ENCODE measurements at regions not wholly inside any gene's neighbourhood (a gene's known extent, or its start where the extent isn't known, plus 50 kb on each side); places are given as distances from the start of the nearest gene placed in this dataset.

DNA sequence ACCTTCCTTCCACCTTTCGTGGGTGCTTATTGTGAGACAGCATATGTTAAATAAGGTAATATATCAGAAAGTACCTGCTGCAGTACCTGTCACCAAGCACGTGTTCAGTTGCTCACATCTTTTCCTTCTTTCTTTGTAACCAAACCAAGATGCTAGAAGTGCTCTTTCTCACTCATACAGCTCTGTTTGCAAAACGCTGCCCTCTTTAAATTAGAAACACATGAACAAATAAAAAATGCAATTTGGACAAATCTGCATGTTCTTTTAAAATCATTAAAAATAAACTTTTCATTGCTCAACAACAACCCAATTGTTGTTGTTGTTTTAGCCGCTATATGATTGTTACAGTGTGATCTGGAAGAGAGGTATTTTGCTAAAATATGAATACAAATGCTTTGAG, 193.5 kb upstream of the ZBTB20 start:
- WGBS, result 94% methylated on average over 4 of the region's 4 CpGs
- H3K4me1 ChIP-seq (ENCODE audit: control insufficient read depth in 2 of 2, insufficient read depth in 2 of 2, low read length in 2 of 2), result no peaks in the 10 kb centered on the region
- H3K27me3 ChIP-seq (ENCODE audit: control insufficient read depth in 2 of 2, insufficient read depth in 1 of 2, low read length in 1 of 2), result no peaks in the 10 kb centered on the region
- no peaks in the 10 kb centered on the region for H3K9me3 ChIP-seq (ENCODE audit: control insufficient read depth in 2 of 2, insufficient read depth in 1 of 2, low read length in 1 of 2)
- no peak overlapping the region for H3K4me3 ChIP-seq (ENCODE audit: low read length in 2 of 2)
- H3K27ac ChIP-seq (ENCODE audit: low read depth in 1 of 2, low read length in 1 of 2), result no peak overlapping the region
- no peak for DNase-seq (ENCODE audit: low read depth in 6 of 9, low spot score in 9 of 9)
- no peaks in the 10 kb centered on the region for H3K36me3 ChIP-seq (ENCODE audit: control insufficient read depth in 2 of 2, insufficient read depth in 2 of 2, low read length in 1 of 2)

DNA sequence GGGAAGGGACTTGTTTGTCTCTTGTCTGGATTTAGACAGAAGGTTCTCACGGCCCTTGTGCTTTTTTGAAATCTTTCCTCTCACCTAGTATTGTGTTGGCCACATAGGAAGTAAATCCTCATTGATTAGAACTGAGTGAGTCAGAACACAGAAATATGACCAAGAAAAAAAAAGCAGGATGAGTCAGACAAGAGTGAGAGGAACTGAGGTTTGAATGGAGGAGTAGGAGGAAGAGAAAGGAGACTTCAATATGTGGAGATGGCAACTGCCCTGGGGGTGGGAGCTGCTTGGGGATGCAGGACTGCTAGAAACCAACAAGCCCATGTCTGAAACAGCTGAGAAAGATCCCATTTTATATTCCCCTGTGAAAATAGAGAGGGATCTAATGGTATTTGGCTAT, 194.1 kb upstream of the ZBTB20 start:
- no peak for DNase-seq (ENCODE audit: low read depth in 6 of 9, low spot score in 9 of 9)
- H3K36me3 ChIP-seq (ENCODE audit: control insufficient read depth in 2 of 2, insufficient read depth in 2 of 2, low read length in 1 of 2), result no peaks in the 10 kb centered on the region
- 86% methylated on average over 1 of the region's 1 CpG for WGBS
- H3K27ac ChIP-seq (ENCODE audit: low read depth in 1 of 2, low read length in 1 of 2), result no peak overlapping the region
- H3K4me3 ChIP-seq (ENCODE audit: low read length in 2 of 2), result no peak overlapping the region
- H3K27me3 ChIP-seq (ENCODE audit: control insufficient read depth in 2 of 2, insufficient read depth in 1 of 2, low read length in 1 of 2), result no peaks in the 10 kb centered on the region
- H3K9me3 ChIP-seq (ENCODE audit: control insufficient read depth in 2 of 2, insufficient read depth in 1 of 2, low read length in 1 of 2), result no peaks in the 10 kb centered on the region
- no peaks in the 10 kb centered on the region for H3K4me1 ChIP-seq (ENCODE audit: control insufficient read depth in 2 of 2, insufficient read depth in 2 of 2, low read length in 2 of 2)

DNA sequence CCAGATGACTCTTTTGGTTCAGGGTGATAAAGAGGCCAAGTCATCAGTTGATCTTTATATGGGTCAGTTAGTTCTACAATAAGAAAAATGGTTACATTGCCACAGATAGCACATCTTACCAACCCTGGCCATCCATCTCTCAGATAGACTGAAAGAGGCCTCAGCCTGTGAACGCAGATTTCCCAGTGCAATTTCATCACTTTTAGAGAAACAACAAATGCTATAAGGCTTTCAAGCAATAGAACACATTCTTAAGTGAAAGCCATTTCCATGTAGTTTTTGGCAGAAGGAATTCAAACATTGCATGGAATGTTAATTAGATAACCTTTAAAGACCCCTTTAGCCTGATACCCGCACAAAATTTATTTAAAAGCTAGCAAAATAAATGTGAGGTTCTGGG, 200.6 kb upstream of the ZBTB20 start:
- no peaks in the 10 kb centered on the region for H3K9me3 ChIP-seq (ENCODE audit: control insufficient read depth in 2 of 2, insufficient read depth in 1 of 2, low read length in 1 of 2)
- no peaks in the 10 kb centered on the region for H3K27me3 ChIP-seq (ENCODE audit: control insufficient read depth in 2 of 2, insufficient read depth in 1 of 2, low read length in 1 of 2)
- H3K4me3 ChIP-seq (ENCODE audit: low read length in 2 of 2), result no peak overlapping the region
- DNase-seq (ENCODE audit: low read depth in 6 of 9, low spot score in 9 of 9), result no peak
- no peak overlapping the region for H3K27ac ChIP-seq (ENCODE audit: low read depth in 1 of 2, low read length in 1 of 2)
- H3K36me3 ChIP-seq (ENCODE audit: control insufficient read depth in 2 of 2, insufficient read depth in 2 of 2, low read length in 1 of 2), result no peaks in the 10 kb centered on the region
- 92% methylated on average over 2 of the region's 2 CpGs for WGBS
- H3K4me1 ChIP-seq (ENCODE audit: control insufficient read depth in 2 of 2, insufficient read depth in 2 of 2, low read length in 2 of 2), result no peaks in the 10 kb centered on the region

DNA sequence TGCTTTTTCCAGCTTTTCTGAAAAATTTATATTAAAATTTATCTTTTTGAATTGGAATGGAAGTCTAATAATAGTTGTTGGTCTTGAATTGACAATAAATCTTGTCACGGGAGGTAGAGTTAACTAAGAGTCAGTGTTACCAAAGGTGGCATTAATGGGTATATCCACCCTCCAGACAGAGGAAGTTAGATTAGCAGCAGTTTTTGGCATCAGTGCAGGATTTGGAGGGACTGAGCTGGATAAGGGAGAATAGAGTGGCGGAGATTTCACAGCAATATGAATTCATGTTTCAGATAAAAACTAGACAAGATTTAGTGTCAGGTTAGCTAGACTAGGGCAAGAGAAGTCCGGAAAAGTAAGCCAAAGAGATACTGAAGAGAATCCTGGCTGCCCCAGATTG, 201.3 kb upstream of the ZBTB20 start:
- H3K9me3 ChIP-seq (ENCODE audit: control insufficient read depth in 2 of 2, insufficient read depth in 1 of 2, low read length in 1 of 2), result no peaks in the 10 kb centered on the region
- no peaks in the 10 kb centered on the region for H3K27me3 ChIP-seq (ENCODE audit: control insufficient read depth in 2 of 2, insufficient read depth in 1 of 2, low read length in 1 of 2)
- 92% methylated on average over 3 of the region's 3 CpGs for WGBS
- no peak overlapping the region for H3K4me3 ChIP-seq (ENCODE audit: low read length in 2 of 2)
- no peaks in the 10 kb centered on the region for H3K4me1 ChIP-seq (ENCODE audit: control insufficient read depth in 2 of 2, insufficient read depth in 2 of 2, low read length in 2 of 2)
- no peaks in the 10 kb centered on the region for H3K36me3 ChIP-seq (ENCODE audit: control insufficient read depth in 2 of 2, insufficient read depth in 2 of 2, low read length in 1 of 2)
- no peak overlapping the region for H3K27ac ChIP-seq (ENCODE audit: low read depth in 1 of 2, low read length in 1 of 2)
- DNase-seq (ENCODE audit: low read depth in 6 of 9, low spot score in 9 of 9), result no peak

DNA sequence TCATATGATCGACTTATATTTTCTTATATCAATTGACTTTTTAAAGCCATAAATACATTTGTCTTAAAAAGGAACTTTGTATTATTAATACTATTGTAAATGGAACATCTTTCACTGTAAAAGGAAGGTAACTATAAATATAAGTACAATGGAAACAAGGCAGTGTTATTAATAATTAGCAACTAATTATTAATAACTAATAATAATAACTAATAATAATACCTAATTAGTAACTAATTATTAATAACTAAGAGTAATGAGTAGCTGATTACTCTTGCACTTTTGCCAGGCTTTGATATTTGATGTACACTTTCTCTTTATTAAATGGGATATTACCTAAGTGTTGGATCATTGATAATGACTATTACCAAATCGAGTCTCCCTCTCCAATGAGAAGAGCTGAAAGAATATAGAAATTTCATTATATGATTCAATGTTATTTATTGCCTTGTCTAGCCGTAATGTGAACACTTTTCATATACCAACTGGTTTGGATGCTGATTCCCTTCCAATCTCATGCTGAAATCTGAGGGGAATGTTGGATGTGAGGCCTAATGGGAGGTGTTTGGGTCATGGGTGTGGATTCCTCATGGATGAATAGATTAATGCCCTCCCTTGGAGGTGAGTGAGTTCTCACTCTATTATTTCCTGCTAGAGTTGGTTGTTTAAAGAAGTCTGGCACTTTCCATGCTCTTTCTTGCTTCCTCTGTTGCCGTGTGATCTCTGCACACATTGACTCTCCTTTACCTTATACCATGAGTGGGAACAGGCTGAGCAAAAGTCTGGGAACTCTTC, 202.1 kb upstream of the ZBTB20 start:
- Histone ChIP-seq H3K4me3 (ENCODE audit: low read length in 2 of 2) (no peak overlapping the region), H3K4me1 (ENCODE audit: control insufficient read depth in 2 of 2, insufficient read depth in 2 of 2, low read length in 2 of 2) (no peaks in the 10 kb centered on the region), H3K27me3 (ENCODE audit: control insufficient read depth in 2 of 2, insufficient read depth in 1 of 2, low read length in 1 of 2) (no peaks in the 10 kb centered on the region), H3K9me3 (ENCODE audit: control insufficient read depth in 2 of 2, insufficient read depth in 1 of 2, low read length in 1 of 2) (no peaks in the 10 kb centered on the region), H3K27ac (ENCODE audit: low read depth in 1 of 2, low read length in 1 of 2) (no peak overlapping the region), H3K36me3 (ENCODE audit: control insufficient read depth in 2 of 2, insufficient read depth in 2 of 2, low read length in 1 of 2) (no peaks in the 10 kb centered on the region)
- no peak for DNase-seq (ENCODE audit: low read depth in 6 of 9, low spot score in 9 of 9)
- 94% methylated on average over 4 of the region's 4 CpGs for WGBS

DNA sequence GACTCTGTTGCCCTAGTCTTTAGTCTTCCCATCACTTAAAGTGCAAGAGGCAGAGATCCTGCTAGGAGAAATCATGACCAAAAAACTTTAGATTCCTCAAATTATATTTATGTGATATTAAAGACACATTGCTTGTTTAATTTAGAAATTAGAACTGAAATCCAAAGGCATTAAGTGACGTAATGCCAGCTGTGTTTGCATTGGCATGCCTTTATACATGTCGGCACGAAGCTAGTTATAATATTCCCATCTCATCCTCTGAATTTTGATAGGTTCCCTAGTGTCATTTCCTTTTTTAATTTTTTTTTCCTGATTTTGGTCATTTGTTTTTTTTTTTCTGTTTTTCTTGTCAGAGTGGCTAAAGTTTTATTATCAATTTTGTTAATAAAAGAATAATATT, 203.5 kb upstream of the ZBTB20 start:
- no peaks in the 10 kb centered on the region for H3K36me3 ChIP-seq (ENCODE audit: control insufficient read depth in 2 of 2, insufficient read depth in 2 of 2, low read length in 1 of 2)
- H3K27me3 ChIP-seq (ENCODE audit: control insufficient read depth in 2 of 2, insufficient read depth in 1 of 2, low read length in 1 of 2), result no peaks in the 10 kb centered on the region
- H3K4me3 ChIP-seq (ENCODE audit: low read length in 2 of 2), result no peak overlapping the region
- no peaks in the 10 kb centered on the region for H3K4me1 ChIP-seq (ENCODE audit: control insufficient read depth in 2 of 2, insufficient read depth in 2 of 2, low read length in 2 of 2)
- no peak overlapping the region for H3K27ac ChIP-seq (ENCODE audit: low read depth in 1 of 2, low read length in 1 of 2)
- no peak for DNase-seq (ENCODE audit: low read depth in 6 of 9, low spot score in 9 of 9)
- no peaks in the 10 kb centered on the region for H3K9me3 ChIP-seq (ENCODE audit: control insufficient read depth in 2 of 2, insufficient read depth in 1 of 2, low read length in 1 of 2)
- 89% methylated on average over 3 of the region's 3 CpGs for WGBS

DNA sequence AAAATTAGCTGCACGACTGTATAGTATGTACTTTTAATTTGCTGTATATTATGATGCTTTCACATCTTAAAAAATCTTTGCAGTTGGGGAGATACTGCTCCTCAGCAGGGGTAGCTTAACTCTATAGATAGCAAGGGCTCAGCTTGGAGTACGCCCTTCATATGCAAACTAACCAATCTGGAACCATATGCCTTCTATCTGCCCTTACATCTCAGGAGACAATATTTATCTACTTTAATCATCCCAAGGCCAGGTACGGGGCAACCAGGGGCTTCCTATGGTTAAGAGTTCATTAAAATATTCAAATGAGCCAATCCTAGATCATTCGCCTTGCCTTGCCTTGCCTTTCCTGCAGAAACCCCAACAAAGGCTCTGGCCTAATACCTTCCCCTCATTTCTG, 204.1 kb upstream of the ZBTB20 start:
- Histone ChIP-seq H3K4me1 (ENCODE audit: control insufficient read depth in 2 of 2, insufficient read depth in 2 of 2, low read length in 2 of 2) (no peaks in the 10 kb centered on the region), H3K4me3 (ENCODE audit: low read length in 2 of 2) (no peak overlapping the region), H3K27me3 (ENCODE audit: control insufficient read depth in 2 of 2, insufficient read depth in 1 of 2, low read length in 1 of 2) (no peaks in the 10 kb centered on the region), H3K27ac (ENCODE audit: low read depth in 1 of 2, low read length in 1 of 2) (no peak overlapping the region), H3K9me3 (ENCODE audit: control insufficient read depth in 2 of 2, insufficient read depth in 1 of 2, low read length in 1 of 2) (no peaks in the 10 kb centered on the region), H3K36me3 (ENCODE audit: control insufficient read depth in 2 of 2, insufficient read depth in 2 of 2, low read length in 1 of 2) (no peaks in the 10 kb centered on the region)
- 90% methylated on average over 4 of the region's 4 CpGs for WGBS
- no peak for DNase-seq (ENCODE audit: low read depth in 6 of 9, low spot score in 9 of 9)

DNA sequence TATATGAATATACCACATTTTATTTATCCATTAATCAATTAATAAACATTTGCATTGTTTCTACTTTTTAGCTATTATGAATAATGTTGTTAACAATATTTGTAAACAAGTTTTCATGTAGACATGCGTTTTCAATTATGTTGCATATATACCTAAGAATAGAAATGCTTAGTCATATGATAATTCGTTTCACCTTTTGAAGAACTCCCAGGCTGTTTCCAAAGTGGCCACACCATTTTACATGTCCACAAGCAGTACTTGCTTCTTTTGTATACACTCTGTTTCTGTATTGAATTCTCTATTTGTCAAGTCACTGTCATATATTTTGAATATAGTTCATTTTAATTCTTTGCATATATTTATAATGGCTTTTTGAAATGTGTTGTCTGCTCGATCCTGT, 206.9 kb upstream of the ZBTB20 start:
- Histone ChIP-seq H3K36me3 (ENCODE audit: control insufficient read depth in 2 of 2, insufficient read depth in 2 of 2, low read length in 1 of 2) (no peaks in the 10 kb centered on the region), H3K27ac (ENCODE audit: low read depth in 1 of 2, low read length in 1 of 2) (no peak overlapping the region), H3K4me1 (ENCODE audit: control insufficient read depth in 2 of 2, insufficient read depth in 2 of 2, low read length in 2 of 2) (no peaks in the 10 kb centered on the region), H3K9me3 (ENCODE audit: control insufficient read depth in 2 of 2, insufficient read depth in 1 of 2, low read length in 1 of 2) (no peaks in the 10 kb centered on the region), H3K4me3 (ENCODE audit: low read length in 2 of 2) (no peak overlapping the region), H3K27me3 (ENCODE audit: control insufficient read depth in 2 of 2, insufficient read depth in 1 of 2, low read length in 1 of 2) (no peaks in the 10 kb centered on the region)
- DNase-seq (ENCODE audit: low read depth in 6 of 9, low spot score in 9 of 9), result no peak
- WGBS, result 96% methylated on average over 3 of the region's 3 CpGs

DNA sequence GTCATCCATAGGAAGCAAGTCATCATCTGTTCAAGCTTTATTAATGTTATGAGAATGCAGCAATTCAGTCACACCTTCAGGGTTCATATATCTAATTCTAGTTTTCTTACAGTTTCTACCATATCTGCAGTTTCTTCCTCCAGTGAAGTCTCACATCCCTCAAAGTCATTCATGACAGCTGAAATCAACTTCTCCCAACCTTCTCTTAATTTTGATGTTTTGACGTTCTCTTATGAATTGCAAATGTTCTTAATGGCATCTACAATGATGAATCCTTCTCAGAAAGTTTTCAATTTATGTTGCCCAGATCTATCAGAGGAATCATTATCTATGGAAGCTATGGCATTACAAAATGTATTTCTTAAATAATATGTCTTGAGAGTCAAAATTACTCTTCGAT, 210.4 kb upstream of the ZBTB20 start:
- WGBS, result 97% methylated on average over 2 of the region's 2 CpGs
- Histone ChIP-seq H3K27me3 (ENCODE audit: control insufficient read depth in 2 of 2, insufficient read depth in 1 of 2, low read length in 1 of 2) (no peaks in the 10 kb centered on the region), H3K36me3 (ENCODE audit: control insufficient read depth in 2 of 2, insufficient read depth in 2 of 2, low read length in 1 of 2) (no peaks in the 10 kb centered on the region), H3K4me1 (ENCODE audit: control insufficient read depth in 2 of 2, insufficient read depth in 2 of 2, low read length in 2 of 2) (no peaks in the 10 kb centered on the region), H3K27ac (ENCODE audit: low read depth in 1 of 2, low read length in 1 of 2) (no peak overlapping the region), H3K9me3 (ENCODE audit: control insufficient read depth in 2 of 2, insufficient read depth in 1 of 2, low read length in 1 of 2) (no peaks in the 10 kb centered on the region), H3K4me3 (ENCODE audit: low read length in 2 of 2) (no peak overlapping the region)
- DNase-seq (ENCODE audit: low read depth in 6 of 9, low spot score in 9 of 9), result no peak
